Common myeloid progenitor, CD34-positive (primary cell): ENCODE measurements at regions not wholly inside any gene's neighbourhood (a gene's known extent, or its start where the extent isn't known, plus 50 kb on each side); places are given as distances from the start of the nearest gene placed in this dataset.

ENCODE experiments used
- CTCF ChIA-PET: fragments of 350-600 bp; sonication (Branson Sonifier 250); formaldehyde crosslinking; loops from one replicate; lab custom pipeline; 2021; ENCODE audit warnings: antibody characterized with exemption; lab: Charles Lee
- POLR2A ChIA-PET: fragments of 350-600 bp; sonication (Branson Sonifier 250); formaldehyde crosslinking; loops from one replicate; lab custom pipeline; 2021; ENCODE audit warnings: antibody characterized with exemption; lab: Charles Lee
- DNase-seq, 3 donors: peaks; one replicate each; pipeline versions ENCODE4 v3.0.0 to v3.0.0-alpha.2; 2013
- H3K27ac ChIP-seq, 2 experiments: 1 replicate in 1 of 2; 2 replicates in 1 of 2; pipeline ENCODE4 v1.7.0; 2013; ENCODE audit warnings: inconsistent platforms in 2 of 2, low read length in 2 of 2, mild to moderate bottlenecking in 2 of 2, low read depth in 1 of 2, moderate library complexity in 1 of 2; ENCODE audit not compliant: severe bottlenecking in 2 of 2, insufficient read depth in 1 of 2, poor library complexity in 1 of 2
- H3K27me3 ChIP-seq, 5 experiments: replicated peaks in 2 of 5; 1 replicate in 3 of 5; 2 replicates in 2 of 5; pipeline versions ENCODE4 v1.6.1 to v1.7.0; 2013; ENCODE audit warnings: low read length in 4 of 5, mild to moderate bottlenecking in 2 of 5, moderate library complexity in 2 of 5, inconsistent platforms in 1 of 5; ENCODE audit not compliant: insufficient read depth in 5 of 5, control insufficient read depth in 4 of 5
- H3K36me3 ChIP-seq, 4 experiments: 1 replicate in 2 of 4; 2 replicates in 2 of 4; pipeline versions ENCODE4 v1.6.1 to v1.7.0; 2013; ENCODE audit warnings: low read length in 3 of 4, control low read depth in 1 of 4, mild to moderate bottlenecking in 1 of 4; ENCODE audit not compliant: control insufficient read depth in 4 of 4, insufficient read depth in 4 of 4
- H3K4me1 ChIP-seq, 4 experiments: 1 replicate in 3 of 4; 2 replicates in 1 of 4; pipeline versions ENCODE4 v1.6.1 to v1.7.1; 2013; ENCODE audit warnings: low read length in 3 of 4, mild to moderate bottlenecking in 3 of 4, control low read depth in 1 of 4, inconsistent platforms in 1 of 4, moderate library complexity in 1 of 4; ENCODE audit not compliant: control insufficient read depth in 4 of 4, insufficient read depth in 4 of 4; ENCODE audit errors: control extremely low read depth in 1 of 4
- H3K4me3 ChIP-seq, 7 experiments: 1 replicate in 4 of 7; 2 replicates in 3 of 7; pipeline versions ENCODE4 v1.5.1 to v1.7.0; 2013; ENCODE audit warnings: mild to moderate bottlenecking in 7 of 7, low read length in 6 of 7, moderate library complexity in 6 of 7, inconsistent platforms in 2 of 7, low read depth in 2 of 7, control low read depth in 1 of 7; ENCODE audit not compliant: insufficient read depth in 4 of 7, control insufficient read depth in 1 of 7; ENCODE audit errors: extremely low read depth in 1 of 7
- H3K9me3 ChIP-seq, 5 experiments: 1 replicate in 4 of 5; 2 replicates in 1 of 5; pipeline versions ENCODE4 v1.6.1 to v1.7.1; 2013; ENCODE audit warnings: low read length in 4 of 5, mild to moderate bottlenecking in 2 of 5, inconsistent platforms in 1 of 5, low read depth in 1 of 5, moderate library complexity in 1 of 5; ENCODE audit not compliant: control insufficient read depth in 4 of 5, insufficient read depth in 2 of 5; ENCODE audit errors: control extremely low read depth in 1 of 5
- WGBS: methylation state at CpG from one replicate; pipeline ENCODE4 v1.1.5; 2013; ENCODE audit not compliant: insufficient coverage; 5-methylcytosine and 5-hydroxymethylcytosine counted together

DNA sequence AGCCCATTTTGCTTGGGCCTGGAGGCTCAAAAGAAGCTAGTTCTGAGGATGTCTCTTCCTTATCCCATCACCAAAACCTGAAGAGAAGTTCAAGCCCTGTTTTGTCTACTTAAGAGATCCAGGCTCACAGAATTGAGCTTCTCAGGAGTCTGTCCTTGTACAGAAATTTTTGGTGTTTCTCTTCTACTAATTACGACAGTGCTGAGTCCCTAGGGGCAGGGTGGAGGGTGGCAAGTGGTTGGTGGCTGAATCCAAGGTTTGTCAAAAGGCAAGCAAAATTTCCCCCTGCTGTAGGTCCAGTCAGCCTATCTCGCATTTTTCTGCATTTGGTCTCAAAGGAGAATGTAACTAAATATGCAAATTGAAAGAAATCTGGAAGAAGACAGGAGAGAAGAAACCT lies 377.9 kb downstream of the SMARCA1 start:
- POLR2A ChIA-PET, result no interaction called here
- no peaks in the 10 kb centered on the region for H3K9me3 ChIP-seq
- H3K4me1 ChIP-seq, result no peaks in the 10 kb centered on the region
- no peak overlapping the region for H3K27ac ChIP-seq
- H3K4me3 ChIP-seq, result no peak overlapping the region
- no peaks in the 10 kb centered on the region for H3K36me3 ChIP-seq
- 50% methylated on average over 1 of the region's 2 CpGs for WGBS
- CTCF ChIA-PET, result no interaction called here
- no peak for DNase-seq
- peaks cover 0 to 2% (median 0%) of the 10 kb centered on the region in 5 experiments for H3K27me3 ChIP-seq

DNA sequence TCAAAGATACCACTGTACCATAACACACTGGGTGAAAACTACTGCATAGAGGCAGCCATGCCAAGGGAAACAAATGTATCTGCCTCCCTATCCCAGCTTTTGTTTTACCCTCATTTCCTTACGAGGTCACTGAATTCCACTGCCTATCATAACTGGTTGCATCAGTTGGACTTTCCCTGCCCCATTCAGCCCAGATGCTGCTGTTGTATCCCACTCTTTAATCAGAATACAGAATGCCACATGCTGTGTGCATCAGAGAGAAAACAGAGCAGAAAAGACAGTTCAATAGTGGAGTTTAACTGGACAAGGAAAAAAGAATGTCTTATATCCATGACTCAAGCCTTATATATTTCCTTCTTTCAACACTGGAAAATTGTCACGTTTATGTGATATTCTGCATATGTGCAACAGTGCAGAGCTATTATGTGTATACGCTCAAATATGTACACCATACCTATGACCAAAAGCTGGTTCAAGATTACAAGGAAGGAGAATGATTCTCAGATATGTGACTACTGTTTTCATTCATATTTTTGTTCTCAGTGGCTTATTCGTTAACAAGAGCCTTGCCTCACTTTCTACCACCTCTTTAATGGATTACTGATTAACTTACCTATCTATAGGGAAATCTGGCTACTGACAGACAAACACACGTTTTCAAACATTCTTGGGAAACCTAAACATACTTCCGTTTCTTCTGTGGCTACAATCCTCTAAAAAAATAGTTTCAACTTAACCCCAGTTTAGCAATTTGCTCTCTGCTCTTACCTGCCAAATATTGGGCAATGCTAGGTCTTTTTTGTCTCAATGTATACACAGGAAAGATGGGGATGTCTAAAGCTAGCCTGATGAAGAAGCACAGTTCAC lies 378.9 kb downstream of the SMARCA1 start:
- Histone ChIP-seq H3K27ac (no peak overlapping the region), H3K27me3 (peaks cover 0 to 2% (median 0%) of the 10 kb centered on the region in 5 experiments), H3K4me3 (no peak overlapping the region), H3K9me3 (no peaks in the 10 kb centered on the region), H3K36me3 (no peaks in the 10 kb centered on the region), H3K4me1 (no peaks in the 10 kb centered on the region)
- CTCF ChIA-PET, result no interaction called here
- POLR2A ChIA-PET, result no interaction called here
- no peak for DNase-seq
- 61% methylated on average over 5 of the region's 6 CpGs for WGBS

- H3K27me3 ChIP-seq, result no peaks in the 10 kb centered on the region
- POLR2A ChIA-PET, result no interaction called here
- H3K4me1 ChIP-seq, result no peaks in the 10 kb centered on the region
- H3K9me3 ChIP-seq, result no peaks in the 10 kb centered on the region
- CTCF ChIA-PET, result no interaction called here
- no peak overlapping the region for H3K27ac ChIP-seq
- DNase-seq, result no peak
- no peak overlapping the region for H3K4me3 ChIP-seq
- H3K36me3 ChIP-seq, result no peaks in the 10 kb centered on the region
These were observed 383.3 kb downstream of the SMARCA1 start for GRCh38 chrX:129139837-129140598.

GRCh38 chrX:129125122-129125914 lies 398.0 kb downstream of the SMARCA1 start:
- Histone ChIP-seq H3K4me1 (no peaks in the 10 kb centered on the region), H3K36me3 (no peaks in the 10 kb centered on the region), H3K27me3 (peaks cover 0 to 1% (median 0%) of the 10 kb centered on the region in 5 experiments), H3K27ac (no peak overlapping the region), H3K9me3 (no peaks in the 10 kb centered on the region), H3K4me3 (no peak overlapping the region)
- WGBS, result 77% methylated on average over 5 of the region's 6 CpGs
- no peak for DNase-seq
- ChIA-PET CTCF (no interaction called here), POLR2A (no interaction called here)

- H3K27ac ChIP-seq, result no peak overlapping the region
- CTCF ChIA-PET, result no interaction called here
- no peak for DNase-seq
- H3K36me3 ChIP-seq, result no peaks in the 10 kb centered on the region
- 94% methylated on average over 3 of the region's 6 CpGs for WGBS
- POLR2A ChIA-PET, result no interaction called here
- peaks cover 0 to 2% (median 0%) of the 10 kb centered on the region in 5 experiments for H3K27me3 ChIP-seq
- no peaks in the 10 kb centered on the region for H3K4me1 ChIP-seq
- no peaks in the 10 kb centered on the region for H3K9me3 ChIP-seq
- no peak overlapping the region for H3K4me3 ChIP-seq
These were observed 399.5 kb downstream of the SMARCA1 start for GRCh38 chrX:129123795-129124194.

- no peaks in the 10 kb centered on the region for H3K4me1 ChIP-seq
- POLR2A ChIA-PET, result no interaction called here
- no peak overlapping the region for H3K4me3 ChIP-seq
- no peak for DNase-seq
- 81% methylated on average over 4 of the region's 8 CpGs for WGBS
- CTCF ChIA-PET, result no interaction called here
- H3K27me3 ChIP-seq, result peaks cover 0 to 5% (median 0%) of the 10 kb centered on the region in 5 experiments
- no peak overlapping the region for H3K27ac ChIP-seq
- no peaks in the 10 kb centered on the region for H3K36me3 ChIP-seq
- H3K9me3 ChIP-seq, result no peaks in the 10 kb centered on the region
These were observed 406.4 kb downstream of the SMARCA1 start for GRCh38 chrX:129116676-129117470.
